ENCODE measurements at regions not wholly inside any gene's neighbourhood (a gene's known extent, or its start where the extent isn't known, plus 50 kb on each side); places are given as distances from the start of the nearest gene placed in this dataset.

- ChIA-PET POLR2A (no interaction called here), CTCF (interaction anchor here (0.8 to 2.7 kb wide), 4 partner anchors 12 to 292 kb away, joined by 3 to 23 read pairs (median 5); no protein-coding TSS in a partner anchor)
- DNase-seq (ENCODE audit: low read depth, low spot score): no peak
- TF ChIP-seq CTCF (IDR thresholded peaks at IDR 0.05; ENCODE audit: insufficient read depth, low read length, missing control alignments): no peak
- no peak overlapping the region for H3K4me3 ChIP-seq (ENCODE audit: low read depth, low read length)
Measured at GRCh38 chr17:68170246-68170645, 77.6 kb upstream of the AMZ2 start.

- TF ChIP-seq CTCF (IDR thresholded peaks at IDR 0.05; ENCODE audit: insufficient read depth, low read length, missing control alignments): peak; percentile 80
- POLR2A ChIA-PET: no interaction called here
- no peak for DNase-seq (ENCODE audit: low read depth, low spot score)
Measured at GRCh38 chr17:68172461-68172954, 75.3 kb upstream of the AMZ2 start.

DNA sequence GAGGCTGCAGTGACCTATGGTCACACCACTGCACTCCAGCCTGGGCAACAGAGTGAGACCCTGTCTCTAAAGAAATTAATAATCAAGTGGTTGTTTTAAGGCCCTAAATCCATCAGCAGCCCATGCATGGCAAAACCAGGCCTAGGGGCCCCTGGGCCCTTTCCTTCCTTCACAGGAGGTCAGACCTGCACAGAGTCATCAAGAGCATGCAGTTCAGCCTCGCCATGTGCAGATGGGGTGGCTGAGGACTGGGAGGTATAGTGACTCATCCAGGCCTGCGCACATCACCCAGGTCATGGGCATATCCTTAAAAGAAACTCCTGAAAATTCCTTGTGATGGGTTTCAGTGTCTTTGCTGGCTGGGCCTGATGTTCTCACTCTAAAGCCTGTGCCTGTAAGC, 72.4 kb upstream of the AMZ2 start:
- no peak for TF ChIP-seq CTCF (IDR thresholded peaks at IDR 0.05; ENCODE audit: insufficient read depth, low read length, missing control alignments)
- H3K4me3 ChIP-seq (ENCODE audit: low read depth, low read length): no peak overlapping the region
- CTCF ChIA-PET: interaction anchor here (7.2 kb wide), 1 partner anchor 27 kb away, joined by 107 read pairs; no protein-coding TSS in a partner anchor

More at GRCh38 chr17:68172461-68172954, 75.3 kb upstream of the AMZ2 start:
- H3K4me3 ChIP-seq (ENCODE audit: low read depth, low read length): no peak overlapping the region
- CTCF ChIA-PET: interaction anchor here (0.7 to 7.2 kb wide), 30 partner anchors 9 to 294 kb away, joined by 3 to 107 read pairs (median 4); partner anchors contain the start of genes AMZ2 and KPNA2

GRCh38 chr17:68175905-68176304, 71.9 kb upstream of the AMZ2 start:
- ChIA-PET POLR2A (no interaction called here), CTCF (interaction anchor here (0.6 to 7.2 kb wide), 5 partner anchors 10 to 293 kb away, joined by 3 to 107 read pairs (median 3); no protein-coding TSS in a partner anchor)

More for the DNA sequence above, 72.4 kb upstream of the AMZ2 start:
- POLR2A ChIA-PET: no interaction called here
- DNase-seq (ENCODE audit: low read depth, low spot score): no peak

DNA sequence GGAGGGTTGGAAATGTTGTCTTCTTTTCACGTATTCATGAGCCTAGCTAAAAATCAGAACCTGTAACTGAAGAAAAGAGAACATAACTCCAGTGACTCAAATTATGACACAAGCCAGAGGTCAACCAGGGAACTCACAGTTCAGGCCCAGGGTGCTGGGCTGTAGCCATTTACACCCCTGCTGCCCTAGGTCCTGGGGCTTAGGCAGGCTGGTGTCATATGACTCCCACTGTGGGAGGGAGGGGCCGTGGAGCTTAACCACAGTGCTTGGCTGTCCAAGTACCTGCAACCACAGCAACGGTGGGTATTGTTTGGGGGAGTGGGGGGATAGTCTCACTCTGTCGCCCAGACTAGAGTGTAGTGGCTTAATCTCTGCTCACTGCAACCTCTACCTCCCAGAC, 71.1 kb upstream of the AMZ2 start:
- POLR2A ChIA-PET: interaction anchor here (1.0 kb wide), 1 partner anchor 71 kb away, joined by 3 read pairs; the partner anchor contains the start of gene AMZ2
- DNase-seq (ENCODE audit: low read depth, low spot score): no peak
- no peak overlapping the region for H3K4me3 ChIP-seq (ENCODE audit: low read depth, low read length)
- TF ChIP-seq CTCF (IDR thresholded peaks at IDR 0.05; ENCODE audit: insufficient read depth, low read length, missing control alignments): no peak
- CTCF ChIA-PET: interaction anchor here (0.6 to 7.2 kb wide), 6 partner anchors 14 to 292 kb away, joined by 3 to 107 read pairs (median 4); no protein-coding TSS in a partner anchor

More at GRCh38 chr17:68175905-68176304, 71.9 kb upstream of the AMZ2 start:
- no peak overlapping the region for H3K4me3 ChIP-seq (ENCODE audit: low read depth, low read length)
- no peak for DNase-seq (ENCODE audit: low read depth, low spot score)
- no peak for TF ChIP-seq CTCF (IDR thresholded peaks at IDR 0.05; ENCODE audit: insufficient read depth, low read length, missing control alignments)

- no peak overlapping the region for H3K4me3 ChIP-seq (ENCODE audit: low read depth, low read length)
- no peak for DNase-seq (ENCODE audit: low read depth, low spot score)
- ChIA-PET CTCF (no interaction called here), POLR2A (no interaction called here)
- TF ChIP-seq CTCF (IDR thresholded peaks at IDR 0.05; ENCODE audit: insufficient read depth, low read length, missing control alignments): no peak
Measured at GRCh38 chr17:68178831-68179230, 69.0 kb upstream of the AMZ2 start.
